ENCODE measurements at regions not wholly inside any gene's neighbourhood (a gene's known extent, or its start where the extent isn't known, plus 50 kb on each side); places are given as distances from the start of the nearest gene placed in this dataset.

GRCh38 chr10:8235253-8236027, 181.0 kb downstream of the GATA3 start:
- Histone ChIP-seq H3F3A (ENCODE audit: control insufficient read depth, insufficient read depth) (no peaks in the 10 kb centered on the region), H3K36me3 (ENCODE audit: control insufficient read depth, low read length) (no peaks in the 10 kb centered on the region), H3K27ac (ENCODE audit: low read depth, low read length) (no peak overlapping the region), H3K4me3 (ENCODE audit: low read length) (no peak overlapping the region), H3K9me2 (replicated peaks; ENCODE audit: control insufficient read depth, low read length) (no peaks in the 10 kb centered on the region), H3K27me3 (ENCODE audit: control insufficient read depth, low read length) (no peaks in the 10 kb centered on the region), H3K9me3 (ENCODE audit: control insufficient read depth, insufficient read depth, low read length) (no peaks in the 10 kb centered on the region), H3K4me1 (ENCODE audit: control insufficient read depth, low read length) (no peaks in the 10 kb centered on the region), H3K4me2 (ENCODE audit: low read length) (no peak overlapping the region), H3K79me2 (ENCODE audit: control insufficient read depth, low read length) (no peaks in the 10 kb centered on the region), H4K20me1 (ENCODE audit: control insufficient read depth, insufficient read depth, low read depth, low read length) (no peaks in the 10 kb centered on the region)
- TF ChIP-seq, protein P1, sequence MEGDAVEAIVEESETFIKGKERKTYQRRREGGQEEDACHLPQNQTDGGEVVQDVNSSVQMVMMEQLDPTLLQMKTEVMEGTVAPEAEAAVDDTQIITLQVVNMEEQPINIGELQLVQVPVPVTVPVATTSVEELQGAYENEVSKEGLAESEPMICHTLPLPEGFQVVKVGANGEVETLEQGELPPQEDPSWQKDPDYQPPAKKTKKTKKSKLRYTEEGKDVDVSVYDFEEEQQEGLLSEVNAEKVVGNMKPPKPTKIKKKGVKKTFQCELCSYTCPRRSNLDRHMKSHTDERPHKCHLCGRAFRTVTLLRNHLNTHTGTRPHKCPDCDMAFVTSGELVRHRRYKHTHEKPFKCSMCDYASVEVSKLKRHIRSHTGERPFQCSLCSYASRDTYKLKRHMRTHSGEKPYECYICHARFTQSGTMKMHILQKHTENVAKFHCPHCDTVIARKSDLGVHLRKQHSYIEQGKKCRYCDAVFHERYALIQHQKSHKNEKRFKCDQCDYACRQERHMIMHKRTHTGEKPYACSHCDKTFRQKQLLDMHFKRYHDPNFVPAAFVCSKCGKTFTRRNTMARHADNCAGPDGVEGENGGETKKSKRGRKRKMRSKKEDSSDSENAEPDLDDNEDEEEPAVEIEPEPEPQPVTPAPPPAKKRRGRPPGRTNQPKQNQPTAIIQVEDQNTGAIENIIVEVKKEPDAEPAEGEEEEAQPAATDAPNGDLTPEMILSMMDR (IDR thresholded peaks at IDR 0.05; ENCODE audit: low read depth, low read length, poor library complexity, severe bottlenecking), result no peak

GRCh38 chr10:8238986-8239385, 184.5 kb downstream of the GATA3 start:
- TF ChIP-seq EZH2phosphoT487 (IDR thresholded peaks at IDR 0.05; ENCODE audit: borderline replicate concordance, low read length), result no peak
- TF ChIP-seq, protein P1 (IDR thresholded peaks at IDR 0.05; ENCODE audit: low read depth, low read length, poor library complexity, severe bottlenecking), result no peak
- Histone ChIP-seq H4K20me1 (ENCODE audit: control insufficient read depth, insufficient read depth, low read depth, low read length) (no peaks in the 10 kb centered on the region), H3K27ac (ENCODE audit: low read depth, low read length) (no peak overlapping the region), H3K4me2 (ENCODE audit: low read length) (no peak overlapping the region), H3K79me2 (ENCODE audit: control insufficient read depth, low read length) (no peaks in the 10 kb centered on the region), H3K4me3 (ENCODE audit: low read length) (no peak overlapping the region), H3F3A (ENCODE audit: control insufficient read depth, insufficient read depth) (no peaks in the 10 kb centered on the region), H3K9me2 (replicated peaks; ENCODE audit: control insufficient read depth, low read length) (no peaks in the 10 kb centered on the region), H3K4me1 (ENCODE audit: control insufficient read depth, low read length) (no peaks in the 10 kb centered on the region), H3K27me3 (ENCODE audit: control insufficient read depth, low read length) (no peaks in the 10 kb centered on the region), H3K9me3 (ENCODE audit: control insufficient read depth, insufficient read depth, low read length) (no peaks in the 10 kb centered on the region), H3K36me3 (ENCODE audit: control insufficient read depth, low read length) (no peaks in the 10 kb centered on the region)

DNA sequence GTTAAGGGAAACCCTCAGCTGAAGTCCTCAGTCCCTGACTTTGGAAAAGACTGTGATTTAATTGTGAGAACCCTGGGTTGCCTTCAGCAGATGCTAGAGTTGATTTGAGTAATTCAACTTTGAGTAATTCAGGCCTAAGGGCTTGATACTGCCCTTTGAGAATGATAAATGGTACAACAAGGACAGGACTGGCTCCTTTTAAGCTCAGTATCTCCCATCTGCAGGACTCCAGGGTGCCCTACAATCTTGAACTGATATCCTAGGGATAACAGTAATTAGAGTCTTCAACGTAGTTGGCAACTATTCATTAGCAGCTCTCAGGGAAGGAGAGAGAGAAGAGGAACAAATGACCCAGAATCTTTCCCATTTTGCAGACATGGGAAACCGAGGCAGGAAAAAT, 186.4 kb downstream of the GATA3 start:
- no peak for TF ChIP-seq EZH2phosphoT487 (IDR thresholded peaks at IDR 0.05; ENCODE audit: borderline replicate concordance, low read length)
- TF ChIP-seq, protein P1 (IDR thresholded peaks at IDR 0.05; ENCODE audit: low read depth, low read length, poor library complexity, severe bottlenecking), result no peak
- H3F3A ChIP-seq (ENCODE audit: control insufficient read depth, insufficient read depth), result no peaks in the 10 kb centered on the region
- H3K4me2 ChIP-seq (ENCODE audit: low read length), result no peak overlapping the region
- no peak overlapping the region for H3K4me3 ChIP-seq (ENCODE audit: low read length)
- H3K4me1 ChIP-seq (ENCODE audit: control insufficient read depth, low read length), result no peaks in the 10 kb centered on the region
- H3K9me2 ChIP-seq (replicated peaks; ENCODE audit: control insufficient read depth, low read length), result no peaks in the 10 kb centered on the region
- no peaks in the 10 kb centered on the region for H3K27me3 ChIP-seq (ENCODE audit: control insufficient read depth, low read length)
- no peak overlapping the region for H3K27ac ChIP-seq (ENCODE audit: low read depth, low read length)
- no peaks in the 10 kb centered on the region for H3K9me3 ChIP-seq (ENCODE audit: control insufficient read depth, insufficient read depth, low read length)
- H3K79me2 ChIP-seq (ENCODE audit: control insufficient read depth, low read length), result no peaks in the 10 kb centered on the region
- H4K20me1 ChIP-seq (ENCODE audit: control insufficient read depth, insufficient read depth, low read depth, low read length), result no peaks in the 10 kb centered on the region
- H3K36me3 ChIP-seq (ENCODE audit: control insufficient read depth, low read length), result no peaks in the 10 kb centered on the region

All from DOHH2 (cell line).